ENCODE measurements at regions not wholly inside any gene's neighbourhood (a gene's known extent, or its start where the extent isn't known, plus 50 kb on each side); places are given as distances from the start of the nearest gene placed in this dataset.

DNA sequence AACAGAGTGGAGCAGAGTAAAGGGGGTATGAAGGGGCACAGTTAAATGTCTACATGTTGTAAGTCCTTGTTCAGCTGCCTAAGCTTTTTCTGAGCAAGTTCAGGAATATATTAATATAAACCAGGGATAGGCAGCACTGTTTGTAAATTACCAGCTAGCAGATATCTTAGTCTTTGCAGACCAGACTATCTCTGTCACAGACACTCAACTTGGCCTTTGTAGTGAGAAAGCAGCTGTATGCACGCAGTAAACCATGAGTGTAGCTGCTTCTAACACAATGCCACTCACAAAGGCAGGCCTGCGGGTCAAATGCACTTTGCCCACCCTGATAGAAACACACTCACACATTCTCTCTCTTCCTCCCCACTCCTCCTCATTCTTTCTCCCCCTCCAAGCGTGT is 1016.9 kb downstream of the UQCRFS1 start:
- H3K4me1 ChIP-seq (ENCODE audit: insufficient read depth, low read length, poor library complexity, severe bottlenecking): no peaks in the 10 kb centered on the region
- peaks cover 28% of the 10 kb centered on the region for H3K9me3 ChIP-seq (ENCODE audit: low read depth, low read length, poor library complexity, severe bottlenecking)
- no peak overlapping the region for H3K4me3 ChIP-seq (ENCODE audit: low read depth, low read length, poor library complexity, severe bottlenecking)
- no peaks in the 10 kb centered on the region for H3K36me3 ChIP-seq (ENCODE audit: insufficient read depth, low read length, poor library complexity, severe bottlenecking)
- no peak for DNase-seq (ENCODE audit: low spot score)
- no TSS peak for BruUV-seq (replicated peaks)
- no peak overlapping the region for H3K27ac ChIP-seq (ENCODE audit: low read depth, low read length, poor library complexity, severe bottlenecking)
- intact Hi-C loops (cut with micrococcal nuclease; ENCODE audit: unreplicated experiment): no loop called here
- ChIA-PET CTCF (no interaction called here), POLR2A (ENCODE audit: low non-redundant PET) (no interaction called here)
- TF ChIP-seq, protein P1, sequence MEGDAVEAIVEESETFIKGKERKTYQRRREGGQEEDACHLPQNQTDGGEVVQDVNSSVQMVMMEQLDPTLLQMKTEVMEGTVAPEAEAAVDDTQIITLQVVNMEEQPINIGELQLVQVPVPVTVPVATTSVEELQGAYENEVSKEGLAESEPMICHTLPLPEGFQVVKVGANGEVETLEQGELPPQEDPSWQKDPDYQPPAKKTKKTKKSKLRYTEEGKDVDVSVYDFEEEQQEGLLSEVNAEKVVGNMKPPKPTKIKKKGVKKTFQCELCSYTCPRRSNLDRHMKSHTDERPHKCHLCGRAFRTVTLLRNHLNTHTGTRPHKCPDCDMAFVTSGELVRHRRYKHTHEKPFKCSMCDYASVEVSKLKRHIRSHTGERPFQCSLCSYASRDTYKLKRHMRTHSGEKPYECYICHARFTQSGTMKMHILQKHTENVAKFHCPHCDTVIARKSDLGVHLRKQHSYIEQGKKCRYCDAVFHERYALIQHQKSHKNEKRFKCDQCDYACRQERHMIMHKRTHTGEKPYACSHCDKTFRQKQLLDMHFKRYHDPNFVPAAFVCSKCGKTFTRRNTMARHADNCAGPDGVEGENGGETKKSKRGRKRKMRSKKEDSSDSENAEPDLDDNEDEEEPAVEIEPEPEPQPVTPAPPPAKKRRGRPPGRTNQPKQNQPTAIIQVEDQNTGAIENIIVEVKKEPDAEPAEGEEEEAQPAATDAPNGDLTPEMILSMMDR (conservative IDR thresholded peaks at IDR 0.05; ENCODE audit: low read depth, low read length): no peak
- no peak for TF ChIP-seq EZH2 (IDR thresholded peaks at IDR 0.05; ENCODE audit: borderline replicate concordance, low read depth, low read length, poor library complexity, severe bottlenecking)
- H3K27me3 ChIP-seq (replicated peaks; ENCODE audit: insufficient read depth, low read depth, low read length, poor library complexity): no peaks in the 10 kb centered on the region

DNA sequence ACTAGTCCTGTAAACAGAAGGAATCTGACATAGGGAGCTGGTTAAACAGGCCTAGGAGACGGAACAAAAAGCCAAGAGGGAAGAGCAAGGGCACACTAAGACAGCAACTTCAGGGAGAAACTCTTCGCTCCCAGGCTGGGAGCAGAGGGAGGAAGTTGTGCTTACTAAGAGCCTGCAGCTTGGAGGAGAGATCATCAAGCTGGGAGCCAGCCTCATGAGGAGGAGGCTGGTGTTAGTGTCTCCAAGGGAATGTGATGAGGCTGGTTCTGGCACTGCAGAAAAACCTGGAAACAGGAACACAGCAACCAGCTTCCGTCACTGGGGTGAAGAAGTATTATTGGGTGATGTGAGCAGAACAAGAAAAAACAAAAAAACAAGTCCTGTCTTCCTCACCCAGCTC is 1027.3 kb downstream of the UQCRFS1 start:
- POLR2A ChIA-PET (ENCODE audit: low non-redundant PET): no interaction called here
- no peak for DNase-seq (ENCODE audit: low spot score)
- no peak overlapping the region for H3K4me3 ChIP-seq (ENCODE audit: low read depth, low read length, poor library complexity, severe bottlenecking)
- peaks cover 40% of the 10 kb centered on the region for H3K9me3 ChIP-seq (ENCODE audit: low read depth, low read length, poor library complexity, severe bottlenecking)
- H3K4me1 ChIP-seq (ENCODE audit: insufficient read depth, low read length, poor library complexity, severe bottlenecking): no peaks in the 10 kb centered on the region
- no peaks in the 10 kb centered on the region for H3K36me3 ChIP-seq (ENCODE audit: insufficient read depth, low read length, poor library complexity, severe bottlenecking)
- no TSS peak for BruUV-seq (replicated peaks)
- CTCF ChIA-PET: no interaction called here
- no peaks in the 10 kb centered on the region for H3K27me3 ChIP-seq (replicated peaks; ENCODE audit: insufficient read depth, low read depth, low read length, poor library complexity)
- TF ChIP-seq EZH2 (IDR thresholded peaks at IDR 0.05; ENCODE audit: borderline replicate concordance, low read depth, low read length, poor library complexity, severe bottlenecking): no peak
- TF ChIP-seq, protein P1 (conservative IDR thresholded peaks at IDR 0.05; ENCODE audit: low read depth, low read length): no peak
- no peak overlapping the region for H3K27ac ChIP-seq (ENCODE audit: low read depth, low read length, poor library complexity, severe bottlenecking)
- intact Hi-C loops (cut with micrococcal nuclease; ENCODE audit: unreplicated experiment): no loop called here

DNA sequence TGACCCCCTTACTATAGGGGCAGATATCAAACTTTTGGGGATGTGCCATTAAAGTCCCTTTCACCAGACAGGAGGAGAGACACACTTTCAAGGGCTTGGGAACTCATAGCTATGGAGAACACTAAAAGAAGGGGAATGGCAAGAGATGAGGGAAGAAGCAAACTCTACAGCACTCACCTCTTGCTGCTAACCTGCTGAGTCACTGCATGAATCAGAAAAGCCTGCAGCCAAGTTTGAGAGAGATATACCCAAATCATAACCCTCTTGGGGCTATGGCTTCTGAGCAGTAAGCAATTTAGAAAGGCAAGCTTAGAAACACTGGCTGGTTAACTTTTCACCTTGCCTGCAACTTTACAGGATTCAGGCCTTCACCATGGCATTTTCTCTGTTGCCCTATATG is 1028.0 kb downstream of the UQCRFS1 start:
- H3K4me3 ChIP-seq (ENCODE audit: low read depth, low read length, poor library complexity, severe bottlenecking): no peak overlapping the region
- BruUV-seq (replicated peaks): no TSS peak

More for the DNA sequence above, 1028.0 kb downstream of the UQCRFS1 start:
- Histone ChIP-seq H3K27me3 (replicated peaks; ENCODE audit: insufficient read depth, low read depth, low read length, poor library complexity) (no peaks in the 10 kb centered on the region), H3K27ac (ENCODE audit: low read depth, low read length, poor library complexity, severe bottlenecking) (no peak overlapping the region), H3K9me3 (ENCODE audit: low read depth, low read length, poor library complexity, severe bottlenecking) (peaks cover 35% of the 10 kb centered on the region), H3K4me1 (ENCODE audit: insufficient read depth, low read length, poor library complexity, severe bottlenecking) (no peaks in the 10 kb centered on the region), H3K36me3 (ENCODE audit: insufficient read depth, low read length, poor library complexity, severe bottlenecking) (no peaks in the 10 kb centered on the region)
- intact Hi-C loops (cut with micrococcal nuclease; ENCODE audit: unreplicated experiment): no loop called here
- ChIA-PET POLR2A (ENCODE audit: low non-redundant PET) (no interaction called here), CTCF (no interaction called here)
- DNase-seq (ENCODE audit: low spot score): no peak
- TF ChIP-seq, protein P1 (conservative IDR thresholded peaks at IDR 0.05; ENCODE audit: low read depth, low read length): no peak
- TF ChIP-seq EZH2 (IDR thresholded peaks at IDR 0.05; ENCODE audit: borderline replicate concordance, low read depth, low read length, poor library complexity, severe bottlenecking): no peak
